AML-193 (cell line): ENCODE measurements at regions not wholly inside any gene's neighbourhood (a gene's known extent, or its start where the extent isn't known, plus 50 kb on each side); places are given as distances from the start of the nearest gene placed in this dataset.
"Not testable (repeated sequence)": the region's sequence is repeated elsewhere in the genome, so short reads cannot be mapped to it uniquely, and the experiment has no call there.

Experiments
- DNase-seq, 2 experiments: peaks; one replicate each; lab custom pipeline; 2025; lab: John Stamatoyannopoulos, UW

DNA sequence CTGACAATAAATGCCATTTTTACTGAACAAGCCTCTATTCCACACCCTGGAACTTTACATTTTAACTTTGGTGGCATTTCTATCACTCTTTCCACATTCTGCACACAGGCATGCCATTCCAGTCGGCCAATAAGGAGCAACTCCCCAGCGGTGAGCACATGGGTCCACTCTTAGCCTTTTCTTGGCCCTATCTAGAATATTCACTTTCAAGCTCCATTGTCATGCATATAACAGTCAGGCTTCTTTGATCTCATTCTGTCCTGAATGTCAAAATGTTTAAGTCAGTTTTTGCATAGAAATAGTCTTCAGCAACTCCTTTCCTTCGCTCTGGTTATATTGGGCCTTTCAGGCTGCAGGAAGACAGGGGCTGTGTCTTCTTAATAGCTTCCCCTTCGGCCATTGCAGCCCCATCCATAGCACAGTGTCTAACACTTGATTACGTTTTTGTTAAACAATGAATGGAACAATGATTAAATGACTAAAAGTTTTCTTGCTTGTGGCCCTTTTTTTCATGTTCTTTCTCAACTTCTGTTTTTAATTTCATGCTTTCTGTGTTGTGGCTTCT lies 427.3 kb downstream of the MFSD1 start:
- DNase-seq, result no peak

GRCh38 chr3:159232966-159233365 lies 431.1 kb downstream of the MFSD1 start:
- no peak for DNase-seq

DNA sequence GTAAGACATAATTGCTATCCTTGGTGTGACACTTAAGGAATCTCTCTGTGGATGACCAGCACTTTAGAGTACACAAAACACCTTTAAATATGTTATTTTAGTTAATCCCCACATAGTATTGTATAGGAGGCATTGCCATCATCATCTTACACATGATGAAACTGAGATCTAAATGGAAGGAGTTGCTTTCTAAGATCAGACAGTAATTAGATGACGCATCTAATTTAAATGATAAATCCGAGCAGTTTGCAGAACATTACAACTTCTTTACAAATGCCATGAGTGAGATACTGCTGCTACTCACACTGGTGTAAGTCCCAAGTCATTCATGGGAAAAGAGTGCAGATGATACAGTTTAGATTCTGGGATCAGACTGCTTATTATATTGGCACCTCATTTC lies 431.9 kb downstream of the MFSD1 start:
- no peak for DNase-seq

- DNase-seq, result no peak
Measured at GRCh38 chr3:159234306-159234705, 432.5 kb downstream of the MFSD1 start.

GRCh38 chr3:159236321-159236720 lies 434.5 kb downstream of the MFSD1 start:
- DNase-seq, result no peak

- DNase-seq, result no peak
Measured at GRCh38 chr3:159237226-159237625, 435.4 kb downstream of the MFSD1 start.

- no peak for DNase-seq
Measured at GRCh38 chr3:159238646-159239045, 436.8 kb downstream of the MFSD1 start.

- DNase-seq, result no peak
Measured at GRCh38 chr3:159239059-159239458, 437.2 kb downstream of the MFSD1 start.

DNA sequence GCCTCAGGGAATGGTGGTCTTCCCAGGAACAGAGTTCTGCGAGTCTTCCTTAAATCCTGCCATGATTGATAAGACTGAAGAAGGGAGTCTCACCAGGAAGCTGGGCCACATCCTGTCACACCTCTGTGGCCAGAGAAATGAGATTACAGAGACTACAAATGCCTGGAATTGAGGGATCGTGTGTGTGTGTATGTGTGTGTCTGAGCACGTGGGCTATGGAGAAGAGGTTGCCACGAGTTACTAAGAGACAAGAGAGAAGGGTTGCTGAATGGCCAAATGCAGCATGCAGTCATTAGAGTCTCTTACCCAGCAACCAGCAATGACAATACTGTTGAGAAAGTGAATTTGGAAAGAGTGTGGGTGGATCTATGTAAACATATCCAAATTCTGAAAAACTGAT lies 443.1 kb downstream of the MFSD1 start:
- DNase-seq, result no peak

DNA sequence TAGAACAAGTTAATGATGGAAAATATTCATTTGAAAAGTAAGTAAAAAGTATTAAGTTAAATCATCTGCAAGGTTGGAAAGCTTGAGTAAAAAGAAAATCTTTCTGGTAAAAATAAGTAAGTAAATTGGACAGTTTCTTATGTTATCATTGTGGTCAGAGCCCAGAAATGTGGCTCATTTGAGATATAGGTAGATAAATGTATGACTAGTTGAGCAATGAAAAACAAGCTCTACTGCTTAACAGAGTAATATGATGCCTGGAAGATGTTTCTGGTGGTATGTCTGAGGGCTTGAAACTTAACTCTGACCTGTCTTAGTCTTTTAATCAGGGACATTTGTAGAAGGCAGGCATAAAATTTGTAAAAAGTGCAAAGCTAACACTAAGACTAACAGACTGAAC lies 444.0 kb downstream of the MFSD1 start:
- no peak for DNase-seq

- no peak for DNase-seq
Measured at GRCh38 chr3:159246385-159246784, 444.5 kb downstream of the MFSD1 start.

- DNase-seq, result no peak
Measured at GRCh38 chr3:159249472-159250174, 447.8 kb downstream of the MFSD1 start.

DNA sequence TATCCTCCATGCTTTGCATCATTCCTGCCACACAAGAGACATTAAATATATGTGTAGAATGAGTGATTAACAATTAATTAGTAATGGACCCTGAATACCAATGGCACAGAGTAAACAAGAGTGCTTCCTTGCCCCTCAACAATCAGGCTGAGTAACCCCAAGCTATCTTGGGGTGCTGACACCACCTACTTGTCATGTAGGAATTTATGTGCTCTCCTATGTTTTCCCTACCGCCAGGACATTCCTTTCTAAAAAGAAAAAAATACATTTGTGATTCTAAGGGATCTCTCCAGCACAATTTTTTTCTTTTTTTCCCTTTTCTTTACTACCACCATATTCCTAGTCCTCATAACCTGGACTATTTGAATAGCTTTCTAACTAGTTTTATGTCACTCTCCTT lies 449.1 kb downstream of the MFSD1 start:
- no peak for DNase-seq

- no peak for DNase-seq
Measured at GRCh38 chr3:159252274-159252673, 450.4 kb downstream of the MFSD1 start.

DNA sequence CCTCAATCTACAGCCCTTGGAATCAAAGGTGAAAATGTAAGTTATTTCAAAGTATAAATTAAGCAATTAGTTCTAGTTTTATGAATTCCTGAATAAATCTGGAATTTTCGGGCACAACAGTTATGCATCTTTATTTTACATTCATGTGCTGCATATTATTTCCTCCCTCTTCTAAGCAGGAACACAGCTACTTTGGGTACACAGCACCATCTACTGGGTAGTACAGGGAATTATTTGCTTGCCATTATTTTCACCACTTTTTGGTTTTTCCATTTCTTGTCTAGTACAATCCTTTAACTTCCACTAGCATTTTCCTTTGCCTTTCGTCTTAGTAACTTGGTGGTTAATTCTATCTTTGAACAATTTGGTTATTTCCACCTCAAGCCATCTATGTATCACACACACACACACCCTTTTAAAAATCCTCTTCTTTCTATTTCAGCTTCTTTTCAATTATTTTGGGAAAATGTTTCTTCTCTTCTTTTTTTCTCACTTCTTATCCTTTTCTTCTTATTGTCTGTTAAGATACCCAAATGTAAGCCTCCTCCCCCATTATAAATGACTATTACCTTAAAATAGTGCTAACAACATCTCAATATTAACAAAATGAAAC lies 451.0 kb downstream of the MFSD1 start:
- peak; percentile 58 to 72 for DNase-seq

DNA sequence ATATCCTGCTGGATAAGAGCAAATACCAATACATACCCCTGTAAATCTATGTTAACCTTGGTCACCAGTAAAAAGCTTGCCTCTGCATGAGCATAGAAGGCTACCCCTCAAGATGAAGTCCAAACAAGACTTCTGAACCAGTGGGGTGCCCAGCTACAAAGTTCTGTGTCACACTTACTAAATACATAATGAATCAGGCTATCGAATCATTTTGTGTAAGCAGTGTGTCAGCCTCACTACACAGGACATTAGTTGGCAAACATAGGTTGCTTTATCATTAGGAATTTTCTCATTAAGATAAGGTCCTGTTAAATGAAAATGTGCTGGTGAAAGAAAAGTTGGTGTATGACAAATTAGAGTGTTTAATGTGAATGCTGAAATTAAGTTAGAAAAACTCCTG lies 452.0 kb downstream of the MFSD1 start:
- no peak for DNase-seq

DNA sequence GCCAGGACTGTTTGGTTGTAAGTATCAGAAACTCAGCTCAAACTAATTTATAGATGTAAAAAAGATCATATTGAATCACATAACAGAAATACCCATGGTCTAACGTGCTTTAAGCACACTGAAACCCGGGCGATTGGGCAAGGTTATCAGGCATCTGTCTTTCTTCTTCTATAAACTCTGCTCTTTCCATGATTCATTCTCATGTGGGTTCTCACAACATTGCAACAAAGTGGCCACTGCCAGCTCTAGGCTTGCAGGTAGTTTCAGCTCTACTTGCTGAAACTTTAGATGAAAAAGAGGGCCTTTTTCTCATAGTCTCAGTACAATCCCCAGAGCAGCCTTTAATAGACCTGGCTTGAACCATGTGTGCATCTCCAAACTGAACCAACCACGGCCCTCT lies 456.1 kb downstream of the MFSD1 start:
- no peak for DNase-seq

GRCh38 chr3:159258934-159259333 lies 457.1 kb downstream of the MFSD1 start:
- no peak for DNase-seq

DNA sequence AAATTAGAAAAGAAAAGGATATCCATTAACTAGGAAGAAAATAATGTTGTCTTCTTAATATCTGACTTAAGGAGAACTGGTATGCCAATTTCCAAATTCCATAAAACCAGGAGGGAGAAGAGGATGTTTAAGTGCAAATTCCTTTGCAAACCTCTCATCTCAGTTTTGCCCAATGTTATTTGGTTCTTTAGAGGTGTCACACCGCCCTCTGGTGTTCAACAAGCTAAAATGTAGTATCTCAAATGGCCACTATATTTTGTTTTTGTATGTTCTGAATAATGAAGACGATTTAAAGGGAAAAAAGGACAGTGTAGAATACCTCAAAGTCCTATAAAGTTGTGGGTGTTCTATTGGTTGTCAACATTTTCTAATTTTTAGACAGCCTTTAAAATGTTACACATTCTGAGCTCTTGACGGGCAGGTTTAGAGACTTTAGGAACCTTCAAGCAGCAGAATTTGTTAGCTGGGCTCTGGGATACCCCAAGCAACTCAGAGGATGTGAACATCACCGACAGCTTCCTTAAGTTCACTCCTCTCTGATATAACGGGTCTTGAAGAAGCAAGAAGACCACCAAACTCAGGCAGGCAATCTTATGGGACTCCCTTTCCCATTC lies 458.3 kb downstream of the MFSD1 start:
- DNase-seq, result peak; percentile 70 to 78

GRCh38 chr3:159261333-159261732 lies 459.5 kb downstream of the MFSD1 start:
- not testable (repeated sequence) for DNase-seq

DNA sequence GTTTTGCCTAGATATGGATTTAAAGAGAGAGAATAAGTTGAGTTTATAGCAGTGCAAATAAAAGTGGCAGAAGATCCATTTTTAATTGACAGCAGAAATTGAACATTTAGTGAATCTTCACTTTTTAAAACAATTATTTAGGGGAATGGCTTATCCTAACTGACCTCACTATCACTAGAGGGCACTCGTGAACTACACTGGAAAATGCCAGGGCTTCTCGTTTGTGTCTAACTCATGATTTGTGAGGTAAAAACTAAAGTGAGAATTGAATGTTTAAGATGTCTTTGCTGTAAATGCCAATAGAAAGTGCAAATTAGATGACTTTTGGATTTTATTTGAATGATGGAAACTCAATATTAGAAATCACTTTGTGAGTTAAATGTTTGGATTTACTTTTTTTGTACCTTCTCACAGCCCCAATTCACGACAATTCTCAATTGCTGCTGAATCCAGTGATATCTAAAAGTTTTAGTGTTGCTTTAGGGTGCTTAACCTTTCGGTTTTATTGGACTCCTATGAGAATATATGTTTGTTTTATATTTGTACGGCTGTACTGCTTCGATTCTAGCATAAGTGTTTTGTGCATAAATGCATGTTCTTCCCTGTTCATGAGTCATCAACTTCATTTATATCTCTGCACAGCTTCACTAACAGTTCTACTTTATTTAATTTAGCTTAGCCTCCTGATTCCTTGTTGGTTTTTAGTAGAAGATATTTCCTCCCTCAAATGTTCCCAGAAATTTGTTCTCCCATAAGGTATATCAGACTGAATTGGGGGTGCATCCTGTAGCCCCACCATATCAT lies 462.1 kb downstream of the MFSD1 start:
- peak; percentile 39 to 51 for DNase-seq

DNA sequence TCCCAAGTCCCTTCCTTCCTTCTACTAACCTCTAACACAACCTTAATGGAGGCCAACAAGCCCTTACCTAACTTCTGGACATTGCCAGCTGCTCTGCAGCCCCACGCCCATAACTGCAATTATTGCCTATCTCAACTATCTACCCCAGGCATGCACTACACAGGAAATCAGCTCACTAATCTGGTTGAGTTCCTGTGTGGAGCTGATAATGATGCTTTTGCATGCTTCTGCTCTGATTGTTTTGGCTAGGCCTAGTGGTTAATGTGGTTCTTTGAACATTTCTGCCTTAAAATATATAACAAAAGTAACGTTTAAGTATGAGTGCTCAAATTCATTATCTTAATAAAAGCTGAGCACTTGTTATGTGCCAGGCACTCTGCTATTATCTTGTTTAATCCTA lies 463.9 kb downstream of the MFSD1 start:
- DNase-seq, result no peak
